ENCODE measurements at regions not wholly inside any gene's neighbourhood (a gene's known extent, or its start where the extent isn't known, plus 50 kb on each side); places are given as distances from the start of the nearest gene placed in this dataset.

- Mint-ChIP-seq H3K4me1 (ENCODE audit: low read depth) (no peaks in the 10 kb centered on the region), H3K9me3 (no peaks in the 10 kb centered on the region), H3K27ac (no peak overlapping the region), H3K4me3 (no peak overlapping the region), H3K27me3 (no peaks in the 10 kb centered on the region), H3K36me3 (ENCODE audit: low read depth) (no peaks in the 10 kb centered on the region)
- Histone ChIP-seq H3K9me3 (ENCODE audit: control insufficient read depth in 1 of 2, insufficient read depth in 1 of 2, low read length in 2 of 2) (no peaks in the 10 kb centered on the region), H3K4me1 (ENCODE audit: insufficient read depth, low read length) (no peaks in the 10 kb centered on the region), H3K27ac (ENCODE audit: low read depth in 1 of 2, low read length in 2 of 2) (no peak overlapping the region), H3K4me3 (ENCODE audit: low read length) (no peak overlapping the region), H3K36me3 (ENCODE audit: insufficient read depth, low read length) (no peaks in the 10 kb centered on the region), H3K27me3 (ENCODE audit: control insufficient read depth in 1 of 2, insufficient read depth in 2 of 2, low read length in 2 of 2) (no peaks in the 10 kb centered on the region)
- intact Hi-C loops (cut with DNase I, micrococcal nuclease) = no loop called here
- TF ChIP-seq, protein P1, sequence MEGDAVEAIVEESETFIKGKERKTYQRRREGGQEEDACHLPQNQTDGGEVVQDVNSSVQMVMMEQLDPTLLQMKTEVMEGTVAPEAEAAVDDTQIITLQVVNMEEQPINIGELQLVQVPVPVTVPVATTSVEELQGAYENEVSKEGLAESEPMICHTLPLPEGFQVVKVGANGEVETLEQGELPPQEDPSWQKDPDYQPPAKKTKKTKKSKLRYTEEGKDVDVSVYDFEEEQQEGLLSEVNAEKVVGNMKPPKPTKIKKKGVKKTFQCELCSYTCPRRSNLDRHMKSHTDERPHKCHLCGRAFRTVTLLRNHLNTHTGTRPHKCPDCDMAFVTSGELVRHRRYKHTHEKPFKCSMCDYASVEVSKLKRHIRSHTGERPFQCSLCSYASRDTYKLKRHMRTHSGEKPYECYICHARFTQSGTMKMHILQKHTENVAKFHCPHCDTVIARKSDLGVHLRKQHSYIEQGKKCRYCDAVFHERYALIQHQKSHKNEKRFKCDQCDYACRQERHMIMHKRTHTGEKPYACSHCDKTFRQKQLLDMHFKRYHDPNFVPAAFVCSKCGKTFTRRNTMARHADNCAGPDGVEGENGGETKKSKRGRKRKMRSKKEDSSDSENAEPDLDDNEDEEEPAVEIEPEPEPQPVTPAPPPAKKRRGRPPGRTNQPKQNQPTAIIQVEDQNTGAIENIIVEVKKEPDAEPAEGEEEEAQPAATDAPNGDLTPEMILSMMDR (IDR thresholded peaks at IDR 0.05) = no peak
- POLR2A ChIA-PET = no interaction called here
- DNase-seq = no peak
- CTCF ChIA-PET = no interaction called here
- ATAC-seq (ENCODE audit: poor library complexity) = no peak
These were observed 97.8 kb upstream of the GLI2 start for GRCh38 chr2:120637847-120638246.

DNA sequence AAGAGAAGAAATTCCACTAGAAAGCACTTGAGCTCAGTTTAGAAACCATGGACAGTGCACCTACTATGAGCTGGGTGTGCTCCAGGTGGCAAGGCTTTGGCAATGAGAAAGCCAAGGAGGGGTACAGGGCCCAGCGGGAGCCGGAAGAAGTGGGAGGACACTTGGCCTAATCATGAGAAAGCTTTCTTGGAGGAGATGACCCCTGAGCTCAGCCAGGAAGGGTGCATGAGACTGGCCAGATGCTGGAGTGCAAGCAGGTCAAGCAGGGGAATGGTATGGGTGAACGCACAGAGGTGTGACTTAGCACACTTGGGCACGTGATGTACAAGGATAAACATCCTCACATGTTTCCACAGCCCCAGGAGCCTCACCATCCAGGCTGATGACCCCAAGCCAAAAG lies 97.2 kb upstream of the GLI2 start:
- H3K27ac Mint-ChIP-seq = no peak overlapping the region
- TF ChIP-seq, protein P1 (IDR thresholded peaks at IDR 0.05) = no peak
- Histone ChIP-seq H3K4me3 (ENCODE audit: low read length) (no peak overlapping the region), H3K36me3 (ENCODE audit: insufficient read depth, low read length) (no peaks in the 10 kb centered on the region), H3K27ac (ENCODE audit: low read depth in 1 of 2, low read length in 2 of 2) (no peak overlapping the region), H3K4me1 (ENCODE audit: insufficient read depth, low read length) (no peaks in the 10 kb centered on the region), H3K9me3 (ENCODE audit: control insufficient read depth in 1 of 2, insufficient read depth in 1 of 2, low read length in 2 of 2) (no peaks in the 10 kb centered on the region), H3K27me3 (ENCODE audit: control insufficient read depth in 1 of 2, insufficient read depth in 2 of 2, low read length in 2 of 2) (no peaks in the 10 kb centered on the region)
- H3K27me3 Mint-ChIP-seq = no peaks in the 10 kb centered on the region
- intact Hi-C loops (cut with DNase I, micrococcal nuclease) = no loop called here
- H3K4me1 Mint-ChIP-seq (ENCODE audit: low read depth) = no peaks in the 10 kb centered on the region
- no peak for DNase-seq
- no peak for ATAC-seq (ENCODE audit: poor library complexity)
- ChIA-PET CTCF (no interaction called here), POLR2A (no interaction called here)
- no peak overlapping the region for H3K4me3 Mint-ChIP-seq
- H3K9me3 Mint-ChIP-seq = no peaks in the 10 kb centered on the region
- no peaks in the 10 kb centered on the region for H3K36me3 Mint-ChIP-seq (ENCODE audit: low read depth)

DNA sequence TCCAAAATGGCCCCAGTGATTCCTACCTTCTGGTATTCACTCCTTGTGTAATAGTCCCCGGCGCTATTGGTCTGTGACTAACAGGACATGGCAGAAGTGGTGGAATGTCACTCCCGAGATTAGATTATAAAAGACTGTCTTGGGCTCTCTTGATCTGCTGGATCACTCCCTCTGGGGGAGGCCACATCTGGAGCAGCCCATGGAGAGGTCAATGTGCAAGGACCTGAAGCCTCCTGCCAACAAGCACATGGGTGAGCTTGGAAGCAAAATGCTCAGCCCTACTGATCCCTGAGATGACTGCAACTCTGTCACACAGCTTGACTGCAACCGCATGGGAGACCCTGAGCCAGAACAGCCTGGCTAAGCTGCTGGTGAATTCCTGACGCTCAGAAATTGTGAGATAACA lies 94.3 kb upstream of the GLI2 start:
- Mint-ChIP-seq H3K9me3 (no peaks in the 10 kb centered on the region), H3K4me3 (no peak overlapping the region), H3K36me3 (ENCODE audit: low read depth) (no peaks in the 10 kb centered on the region), H3K27ac (no peak overlapping the region), H3K4me1 (ENCODE audit: low read depth) (no peaks in the 10 kb centered on the region), H3K27me3 (no peaks in the 10 kb centered on the region)
- DNase-seq (no peak), ATAC-seq (ENCODE audit: poor library complexity) (no peak)
- Histone ChIP-seq H3K4me1 (ENCODE audit: insufficient read depth, low read length) (no peaks in the 10 kb centered on the region), H3K27me3 (ENCODE audit: control insufficient read depth in 1 of 2, insufficient read depth in 2 of 2, low read length in 2 of 2) (no peaks in the 10 kb centered on the region), H3K27ac (ENCODE audit: low read depth in 1 of 2, low read length in 2 of 2) (no peak overlapping the region), H3K4me3 (ENCODE audit: low read length) (no peak overlapping the region), H3K36me3 (ENCODE audit: insufficient read depth, low read length) (no peaks in the 10 kb centered on the region), H3K9me3 (ENCODE audit: control insufficient read depth in 1 of 2, insufficient read depth in 1 of 2, low read length in 2 of 2) (no peaks in the 10 kb centered on the region)
- POLR2A ChIA-PET = no interaction called here
- intact Hi-C loops (cut with DNase I, micrococcal nuclease) = no loop called here
- TF ChIP-seq, protein P1 (IDR thresholded peaks at IDR 0.05) = no peak
- CTCF ChIA-PET = no interaction called here
